ENCODE measurements at regions not wholly inside any gene's neighbourhood (a gene's known extent, or its start where the extent isn't known, plus 50 kb on each side); places are given as distances from the start of the nearest gene placed in this dataset.
"Not testable (repeated sequence)": the region's sequence is repeated elsewhere in the genome, so short reads cannot be mapped to it uniquely, and the experiment has no call there.

DNA sequence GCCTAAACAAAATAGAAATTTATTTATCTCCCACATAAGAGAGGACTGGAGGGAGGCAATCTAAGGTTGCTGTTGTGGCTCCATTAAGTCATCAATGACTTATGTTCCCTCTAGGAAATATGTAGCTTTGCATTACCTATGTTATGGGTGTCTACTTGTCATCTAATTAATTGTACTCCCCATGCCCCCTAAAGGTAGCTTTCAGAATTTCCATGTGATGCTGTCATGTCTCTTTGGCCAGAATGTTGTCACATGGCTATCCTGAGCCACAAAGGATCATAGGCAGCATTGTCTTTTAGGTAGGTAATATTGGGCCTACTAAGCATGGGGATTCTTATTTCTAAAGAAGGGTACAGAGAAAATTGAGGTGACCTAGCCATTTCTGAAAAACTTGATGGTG, 935.6 kb upstream of the FANCL start:
- TF ChIP-seq ZNF274 (IDR thresholded peaks at IDR 0.05; ENCODE audit: low read depth, low read length), result no peak
- no peak for TF ChIP-seq SUZ12 (IDR thresholded peaks at IDR 0.05; ENCODE audit: extremely low read depth, insufficient read depth, insufficient read length)
- no peak for TF ChIP-seq YY1 (IDR thresholded peaks at IDR 0.05; ENCODE audit: insufficient read depth, insufficient read length)
- Histone ChIP-seq H3K4me3 (ENCODE audit: insufficient read length, low read depth) (no peak overlapping the region), H3K36me3 (ENCODE audit: insufficient read depth, insufficient read length, low read length) (no peaks in the 10 kb centered on the region), H3K27me3 (ENCODE audit: insufficient read depth, insufficient read length) (no peaks in the 10 kb centered on the region), H3K9me3 (ENCODE audit: insufficient read depth, low read length) (no peaks in the 10 kb centered on the region), H3K4me1 (ENCODE audit: insufficient read depth, insufficient read length) (peaks cover 3% of the 10 kb centered on the region), H3K9ac (ENCODE audit: insufficient read length, low read depth) (no peak overlapping the region)
- no peak for DNase-seq (ENCODE audit: low read depth, low spot score)

DNA sequence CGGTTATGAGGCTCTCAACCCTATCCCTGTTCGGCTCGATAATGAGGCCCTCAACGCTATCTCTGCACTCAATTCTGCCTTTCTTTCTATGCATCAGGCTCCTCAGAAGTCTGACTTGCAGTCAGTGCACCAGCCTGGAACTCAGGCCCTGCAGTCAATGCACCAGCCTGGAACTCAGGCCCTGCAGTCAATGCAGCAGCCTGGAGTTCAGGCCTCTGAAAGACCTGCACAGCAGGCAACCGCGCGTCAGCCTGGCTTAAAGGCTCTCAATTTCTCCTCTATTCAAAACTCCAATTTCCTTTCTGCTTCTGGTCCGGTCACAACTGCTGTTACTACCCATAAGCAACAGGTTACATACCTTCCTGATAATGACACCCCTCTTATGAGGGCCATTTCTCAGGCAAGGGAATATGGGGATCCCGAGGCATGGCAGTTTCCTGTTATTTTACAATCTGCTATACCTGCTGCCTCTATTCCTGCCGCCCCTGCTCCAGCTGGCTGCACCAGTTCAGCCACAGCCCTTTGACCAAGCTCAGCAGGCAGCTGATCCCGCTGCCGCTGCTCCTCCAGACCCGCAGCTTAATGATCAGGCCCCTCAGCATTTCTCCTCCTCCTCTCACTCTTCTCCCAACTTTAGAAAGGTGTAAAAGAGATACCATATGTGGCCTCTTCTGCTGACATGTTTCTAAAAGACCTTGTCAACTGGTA, 933.6 kb upstream of the FANCL start:
- no peaks in the 10 kb centered on the region for H3K9me3 ChIP-seq (ENCODE audit: insufficient read depth, low read length)
- TF ChIP-seq ZNF274 (IDR thresholded peaks at IDR 0.05; ENCODE audit: low read depth, low read length) (no peak), YY1 (IDR thresholded peaks at IDR 0.05; ENCODE audit: insufficient read depth, insufficient read length) (no peak), SUZ12 (IDR thresholded peaks at IDR 0.05; ENCODE audit: extremely low read depth, insufficient read depth, insufficient read length) (no peak)

DNA sequence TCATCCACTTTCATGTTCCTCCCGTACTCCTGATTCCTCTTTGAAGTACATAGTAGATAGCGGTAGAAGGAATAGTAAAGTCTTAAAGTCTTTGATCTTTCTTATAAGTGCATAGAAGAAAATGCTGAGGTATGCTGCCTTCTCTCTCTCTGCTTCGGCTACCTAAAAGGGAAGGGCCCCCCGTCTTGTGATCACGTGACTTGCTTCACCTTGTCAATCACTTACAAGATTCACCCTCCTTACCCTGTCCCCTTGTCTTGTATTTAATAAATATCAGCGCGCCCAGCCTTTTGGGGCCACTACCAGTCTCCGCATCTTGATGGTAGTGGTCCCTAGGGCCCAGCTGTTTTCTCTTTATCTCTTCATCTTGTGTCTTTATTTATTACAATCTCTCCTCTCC, 932.2 kb upstream of the FANCL start:
- no peak for DNase-seq (ENCODE audit: low read depth, low spot score)
- Histone ChIP-seq H3K9ac (ENCODE audit: insufficient read length, low read depth) (no peak overlapping the region), H3K36me3 (ENCODE audit: insufficient read depth, insufficient read length, low read length) (no peaks in the 10 kb centered on the region), H3K4me1 (ENCODE audit: insufficient read depth, insufficient read length) (peaks cover 3% of the 10 kb centered on the region), H3K27me3 (ENCODE audit: insufficient read depth, insufficient read length) (no peaks in the 10 kb centered on the region), H3K4me3 (ENCODE audit: insufficient read length, low read depth) (no peak overlapping the region), H3K9me3 (ENCODE audit: insufficient read depth, low read length) (no peaks in the 10 kb centered on the region)
- no peak for TF ChIP-seq SUZ12 (IDR thresholded peaks at IDR 0.05; ENCODE audit: extremely low read depth, insufficient read depth, insufficient read length)
- no peak for TF ChIP-seq ZNF274 (IDR thresholded peaks at IDR 0.05; ENCODE audit: low read depth, low read length)
- no peak for TF ChIP-seq YY1 (IDR thresholded peaks at IDR 0.05; ENCODE audit: insufficient read depth, insufficient read length)

More for the DNA sequence above, 933.6 kb upstream of the FANCL start:
- no peak overlapping the region for H3K4me3 ChIP-seq (ENCODE audit: insufficient read length, low read depth)
- DNase-seq (ENCODE audit: low read depth, low spot score), result no peak
- H3K27me3 ChIP-seq (ENCODE audit: insufficient read depth, insufficient read length), result no peaks in the 10 kb centered on the region
- H3K4me1 ChIP-seq (ENCODE audit: insufficient read depth, insufficient read length), result peaks cover 3% of the 10 kb centered on the region
- H3K36me3 ChIP-seq (ENCODE audit: insufficient read depth, insufficient read length, low read length), result no peaks in the 10 kb centered on the region
- H3K9ac ChIP-seq (ENCODE audit: insufficient read length, low read depth), result no peak overlapping the region

DNA sequence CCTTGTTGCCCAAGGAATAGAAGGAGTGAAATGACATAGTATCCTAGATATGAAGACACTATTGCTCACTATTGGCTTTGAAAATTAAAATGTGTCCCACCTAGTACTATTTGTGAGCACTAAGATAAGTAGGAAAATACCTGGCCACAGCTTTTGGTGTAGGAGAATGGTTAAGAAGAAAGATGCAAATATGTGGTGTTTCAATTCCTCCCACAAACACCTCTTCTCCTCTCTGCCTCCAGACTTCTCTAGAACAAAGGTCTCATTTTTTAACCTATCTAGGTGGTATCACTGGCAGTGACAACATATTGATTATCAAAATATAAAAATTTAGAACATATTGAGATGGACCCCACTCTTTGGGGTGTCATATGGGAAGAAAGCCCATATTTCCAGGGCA, 929.9 kb upstream of the FANCL start:
- TF ChIP-seq ZNF274 (IDR thresholded peaks at IDR 0.05; ENCODE audit: low read depth, low read length) (no peak), SUZ12 (IDR thresholded peaks at IDR 0.05; ENCODE audit: extremely low read depth, insufficient read depth, insufficient read length) (no peak), YY1 (IDR thresholded peaks at IDR 0.05; ENCODE audit: insufficient read depth, insufficient read length) (no peak)
- no peak overlapping the region for H3K4me3 ChIP-seq (ENCODE audit: insufficient read length, low read depth)
- DNase-seq (ENCODE audit: low read depth, low spot score), result no peak
- no peaks in the 10 kb centered on the region for H3K9me3 ChIP-seq (ENCODE audit: insufficient read depth, low read length)
- peaks cover 3% of the 10 kb centered on the region for H3K4me1 ChIP-seq (ENCODE audit: insufficient read depth, insufficient read length)
- no peaks in the 10 kb centered on the region for H3K36me3 ChIP-seq (ENCODE audit: insufficient read depth, insufficient read length, low read length)
- H3K27me3 ChIP-seq (ENCODE audit: insufficient read depth, insufficient read length), result no peaks in the 10 kb centered on the region
- no peak overlapping the region for H3K9ac ChIP-seq (ENCODE audit: insufficient read length, low read depth)

DNA sequence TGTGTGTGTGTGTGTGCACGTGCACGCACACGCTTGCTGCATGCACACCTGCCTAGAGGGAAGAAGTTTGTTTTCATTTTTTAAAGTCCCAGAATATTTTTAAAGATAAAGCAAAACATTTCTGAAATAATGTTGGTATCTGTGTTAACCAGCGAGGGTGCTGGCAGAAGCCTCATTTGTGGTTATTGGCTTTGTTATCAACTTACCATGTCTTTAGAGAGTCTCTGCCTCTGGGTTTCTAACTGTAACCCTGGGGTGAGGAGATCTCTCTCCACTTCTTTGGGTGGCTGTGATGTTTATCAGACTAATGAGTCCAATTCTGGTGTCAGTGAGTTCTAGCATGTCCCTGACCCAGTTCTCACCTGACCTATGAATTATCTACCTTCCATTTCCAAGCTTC, 927.6 kb upstream of the FANCL start:
- Histone ChIP-seq H3K4me1 (ENCODE audit: insufficient read depth, insufficient read length) (no peaks in the 10 kb centered on the region), H3K9me3 (ENCODE audit: insufficient read depth, low read length) (no peaks in the 10 kb centered on the region), H3K27me3 (ENCODE audit: insufficient read depth, insufficient read length) (no peaks in the 10 kb centered on the region), H3K9ac (ENCODE audit: insufficient read length, low read depth) (no peak overlapping the region), H3K36me3 (ENCODE audit: insufficient read depth, insufficient read length, low read length) (no peaks in the 10 kb centered on the region), H3K4me3 (ENCODE audit: insufficient read length, low read depth) (no peak overlapping the region)
- TF ChIP-seq ZNF274 (IDR thresholded peaks at IDR 0.05; ENCODE audit: low read depth, low read length), result no peak
- no peak for TF ChIP-seq SUZ12 (IDR thresholded peaks at IDR 0.05; ENCODE audit: extremely low read depth, insufficient read depth, insufficient read length)
- no peak for TF ChIP-seq YY1 (IDR thresholded peaks at IDR 0.05; ENCODE audit: insufficient read depth, insufficient read length)
- no peak for DNase-seq (ENCODE audit: low read depth, low spot score)

DNA sequence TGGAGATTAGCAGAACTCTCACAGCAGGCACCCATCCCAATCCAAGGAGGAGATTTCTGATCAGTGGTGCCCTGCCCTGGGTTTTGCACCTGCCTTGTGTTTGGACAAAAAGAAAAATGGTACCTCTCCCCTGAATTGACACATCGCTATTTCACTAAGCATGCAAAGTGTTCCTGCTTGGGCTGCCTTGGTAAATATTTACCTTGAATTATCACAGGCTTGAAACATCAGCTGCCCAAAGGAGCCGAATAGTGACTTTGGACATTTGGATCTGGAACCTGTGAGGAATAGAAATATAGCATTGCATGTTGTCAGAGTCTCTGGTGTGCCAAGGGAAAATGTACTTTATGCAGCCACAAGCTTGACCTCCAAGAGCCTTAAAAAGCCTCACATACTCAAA, 926.4 kb upstream of the FANCL start:
- no peak overlapping the region for H3K4me3 ChIP-seq (ENCODE audit: insufficient read length, low read depth)
- no peak for TF ChIP-seq SUZ12 (IDR thresholded peaks at IDR 0.05; ENCODE audit: extremely low read depth, insufficient read depth, insufficient read length)
- no peak for TF ChIP-seq ZNF274 (IDR thresholded peaks at IDR 0.05; ENCODE audit: low read depth, low read length)
- TF ChIP-seq YY1 (IDR thresholded peaks at IDR 0.05; ENCODE audit: insufficient read depth, insufficient read length), result no peak
- no peak for DNase-seq (ENCODE audit: low read depth, low spot score)

DNA sequence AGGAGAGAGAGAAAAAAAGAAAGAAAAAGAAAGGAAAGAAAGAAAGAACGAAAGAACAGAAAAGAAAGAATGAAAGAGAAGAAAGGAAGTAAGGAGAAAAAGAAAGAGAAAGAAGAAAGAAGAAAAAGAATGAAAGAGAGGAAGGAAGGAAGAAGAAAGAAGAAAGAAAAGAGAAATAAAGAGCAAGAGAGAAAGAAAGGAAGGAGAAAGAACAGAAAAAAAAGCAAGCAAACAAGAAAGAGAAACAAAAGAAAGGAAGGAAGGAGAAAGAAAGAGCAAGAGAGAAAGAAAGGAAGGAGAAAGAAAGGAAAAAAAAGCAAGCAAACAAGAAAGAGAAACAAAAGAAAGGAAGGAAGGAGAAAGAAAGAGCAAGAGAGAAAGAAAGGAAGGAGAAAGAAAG, 916.8 kb upstream of the FANCL start:
- H3K27me3 ChIP-seq (ENCODE audit: insufficient read depth, insufficient read length); H3K4me1 ChIP-seq (ENCODE audit: insufficient read depth, insufficient read length); H3K36me3 ChIP-seq (ENCODE audit: insufficient read depth, insufficient read length, low read length); H3K9me3 ChIP-seq (ENCODE audit: insufficient read depth, low read length); H3K9ac ChIP-seq (ENCODE audit: insufficient read length, low read depth); DNase-seq (ENCODE audit: low read depth, low spot score); H3K4me3 ChIP-seq (ENCODE audit: insufficient read length, low read depth): not testable (repeated sequence)

More for the DNA sequence above, 926.4 kb upstream of the FANCL start:
- Histone ChIP-seq H3K27me3 (ENCODE audit: insufficient read depth, insufficient read length) (no peaks in the 10 kb centered on the region), H3K9ac (ENCODE audit: insufficient read length, low read depth) (no peak overlapping the region), H3K36me3 (ENCODE audit: insufficient read depth, insufficient read length, low read length) (no peaks in the 10 kb centered on the region), H3K4me1 (ENCODE audit: insufficient read depth, insufficient read length) (no peaks in the 10 kb centered on the region), H3K9me3 (ENCODE audit: insufficient read depth, low read length) (no peaks in the 10 kb centered on the region)
